SH-SY5Y (cell line): ENCODE measurements at regions not wholly inside any gene's neighbourhood (a gene's known extent, or its start where the extent isn't known, plus 50 kb on each side); places are given as distances from the start of the nearest gene placed in this dataset.

ENCODE experiments used
- GATA2 ChIP-seq: IDR thresholded peaks from 2 replicates; pipeline ENCODE4 v1.6.1; 2011; ENCODE audit warnings: mild to moderate bottlenecking, low read depth, low read length
- GATA3 ChIP-seq: IDR thresholded peaks from 2 replicates; pipeline ENCODE4 v1.6.1; 2011; ENCODE audit warnings: low read depth, mild to moderate bottlenecking, low read length, moderate library complexity

- no peak for TF ChIP-seq GATA3
- TF ChIP-seq GATA2, result no peak
These were observed 137.5 kb downstream of the GNAT3 start for GRCh38 chr7:80374321-80374720.
